ENCODE measurements at regions not wholly inside any gene's neighbourhood (a gene's known extent, or its start where the extent isn't known, plus 50 kb on each side); places are given as distances from the start of the nearest gene placed in this dataset.

DNA sequence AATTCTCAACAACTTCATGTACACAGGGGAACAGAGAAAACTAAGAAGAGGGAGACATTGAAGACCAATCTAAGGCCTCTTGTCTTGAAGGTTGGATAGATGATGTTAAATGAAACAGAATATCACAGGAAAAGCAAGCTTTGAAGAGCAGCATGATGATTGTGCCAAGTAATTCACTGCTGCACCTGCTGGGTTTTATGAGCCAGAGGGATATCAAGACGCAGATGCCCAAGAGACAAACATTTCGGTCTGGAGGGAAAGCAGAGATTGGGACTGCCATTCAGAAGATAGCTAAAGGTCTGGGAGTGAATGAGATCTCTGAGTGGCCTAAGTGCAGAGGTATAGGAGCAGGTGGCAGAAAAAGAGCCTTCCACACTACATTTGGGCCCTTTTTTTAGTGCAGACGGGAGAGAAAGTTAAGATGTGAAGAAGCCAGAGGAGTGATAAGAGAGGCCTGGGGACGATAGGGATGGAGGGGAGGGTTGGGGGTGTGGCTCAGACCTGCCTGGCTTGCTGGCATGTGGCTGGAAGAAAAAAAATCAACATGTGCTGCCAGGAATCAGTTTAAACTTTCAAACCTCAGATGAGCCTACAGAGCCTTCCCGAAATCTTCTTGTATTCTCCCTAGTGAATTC lies 200.6 kb downstream of the AEBP2 start:
- H2AFZ ChIP-seq (ENCODE audit: low read depth, low read length) = no peak overlapping the region
- intact Hi-C loops (cut with micrococcal nuclease) (no loop called here), in situ Hi-C loops (cut with MboI) (no loop called here)
- H3K9ac ChIP-seq (ENCODE audit: insufficient read depth in 1 of 2, low read depth in 2 of 2, low read length in 2 of 2) = no peak overlapping the region
- no peak overlapping the region for H3K4me2 ChIP-seq (ENCODE audit: insufficient read depth, low read length)
- no peaks in the 10 kb centered on the region for H3K9me1 ChIP-seq (ENCODE audit: control insufficient read depth, insufficient read depth, low read length)
- H3K9me3 ChIP-seq (replicated peaks; ENCODE audit: control insufficient read depth, insufficient read depth, low read depth, low read length) = no peaks in the 10 kb centered on the region
- 0% methylated on average over 4 of the region's 5 CpGs for whole genome bisulfite sequencing (ENCODE audit: insufficient coverage, low coverage, missing lambda C conversion rate)
- POLR2A ChIA-PET = no interaction called here
- peak in 2 of 4 experiments; percentile 6 to 7 for DNase-seq (ENCODE audit: extremely low read depth in 1 of 4, low spot score in 3 of 4)
- no peaks in the 10 kb centered on the region; a peak in 2 of 5 replicates for H3K4me1 ChIP-seq (replicated peaks in 1 of 2; ENCODE audit: control insufficient read depth in 2 of 2, insufficient read depth in 2 of 2, low read length in 2 of 2)
- CTCF ChIA-PET (ENCODE audit: low intra/inter-chr PET ratio) = no interaction called here
- no peak overlapping the region for H3K27ac ChIP-seq (ENCODE audit: extremely low read depth, low read depth, low read length)
- ATAC-seq = no peak; the same call in 2 of the 3 replicates
- no peaks in the 10 kb centered on the region for H4K20me1 ChIP-seq (replicated peaks; ENCODE audit: control insufficient read depth, insufficient read depth, low read length)
- H3K27me3 ChIP-seq (ENCODE audit: control insufficient read depth in 2 of 2, insufficient read depth in 2 of 2, low read length in 2 of 2) = no peaks in the 10 kb centered on the region
- BruUV-seq (replicated peaks) = no TSS peak
- no peaks in the 10 kb centered on the region for H3K36me3 ChIP-seq (ENCODE audit: control insufficient read depth, insufficient read depth, low read length)
- H3K4me3 ChIP-seq = no peak overlapping the region
- H3K79me2 ChIP-seq (ENCODE audit: control insufficient read depth, insufficient read depth, low read length) = no peaks in the 10 kb centered on the region
- no peak for FAIRE-seq
- TF ChIP-seq HNRNPL (IDR thresholded peaks at IDR 0.05; ENCODE audit: low read depth, low read length) = no peak
- no peak for TF ChIP-seq TAF9B (IDR thresholded peaks at IDR 0.05; ENCODE audit: partially characterized antibody)
- peak; percentile 12; the same call in 1 of the 2 replicates for TF ChIP-seq TAL1 (IDR thresholded peaks at IDR 0.05)
- TF ChIP-seq ZNF384 (IDR thresholded peaks at IDR 0.05; ENCODE audit: low read depth, low read length) = no peak
- TF ChIP-seq XRCC4 (IDR thresholded peaks at IDR 0.05; ENCODE audit: extremely low read depth, insufficient read depth, insufficient read length) = no peak
- TF ChIP-seq CBFA2T3 (IDR thresholded peaks at IDR 0.05) = 0 out of 2 replicates have a peak, but pooled peaks have one; percentile 6

Measured in K562 (cell line).